Pons (tissue), 1 donor: ENCODE measurements at regions not wholly inside any gene's neighbourhood (a gene's known extent, or its start where the extent isn't known, plus 50 kb on each side); places are given as distances from the start of the nearest gene placed in this dataset.
"Not testable (repeated sequence)": the region's sequence is repeated elsewhere in the genome, so short reads cannot be mapped to it uniquely, and the experiment has no call there.

ENCODE experiments used
- DNase-seq: peaks from one replicate; pipeline ENCODE4 v3.0.0-alpha.2; 2016; ENCODE audit warnings: low spot score

DNA sequence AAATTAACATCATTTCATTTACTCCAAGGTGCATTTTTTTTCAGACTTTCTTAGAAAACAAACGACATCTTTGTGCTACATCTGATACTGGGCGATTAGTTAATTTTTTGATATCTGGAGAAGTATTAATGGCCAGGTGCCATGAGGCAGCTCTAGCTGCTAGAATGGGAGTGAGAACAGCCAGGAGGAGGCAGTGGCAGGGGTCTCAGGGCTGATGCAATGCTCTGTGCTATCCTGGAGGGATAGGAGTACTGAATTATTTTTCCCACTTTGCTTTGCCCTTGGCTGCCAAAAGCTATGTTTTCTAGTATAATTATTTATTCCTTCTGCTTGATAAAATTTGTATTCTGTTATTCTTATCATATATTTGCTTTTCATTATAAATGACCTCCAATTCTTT, 133.6 kb upstream of the NOX3 start:
- DNase-seq: no peak

DNA sequence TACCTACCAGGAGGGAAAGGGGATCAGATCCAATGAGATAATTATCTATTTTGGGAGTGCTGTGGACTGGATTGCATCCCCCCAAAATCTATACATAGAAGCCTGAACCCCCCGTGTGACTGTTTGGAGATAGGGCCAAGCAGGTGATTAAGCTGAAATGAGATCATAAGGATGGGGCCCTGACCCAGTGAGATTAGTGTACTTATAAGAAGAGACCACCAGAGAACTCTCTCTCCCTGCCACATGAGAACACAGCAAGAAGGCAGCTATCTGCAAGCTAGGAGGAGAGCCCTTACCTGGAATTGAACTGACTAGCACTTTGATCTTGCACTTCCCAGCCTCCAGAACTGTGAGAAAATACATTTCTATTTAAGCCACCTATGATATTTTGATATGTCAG, 132.2 kb upstream of the NOX3 start:
- no peak for DNase-seq

DNA sequence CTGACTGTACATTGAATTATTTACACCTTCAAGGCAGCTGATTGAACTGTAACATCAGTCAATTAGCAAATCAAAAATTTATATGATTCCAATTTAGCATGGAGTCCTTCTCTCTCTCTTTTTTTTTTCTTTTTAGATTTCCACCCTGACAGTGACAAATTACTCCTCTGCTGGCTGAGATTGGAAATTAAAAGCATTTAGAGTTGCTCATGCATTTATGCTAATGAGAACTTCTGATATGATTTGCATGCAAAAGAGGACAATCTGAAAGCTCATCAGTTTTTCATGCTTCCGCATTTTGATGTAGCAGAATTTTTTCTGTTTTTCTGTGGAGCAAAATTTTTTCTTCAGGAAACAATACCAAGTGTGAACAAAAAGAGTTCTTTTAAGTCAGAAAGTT, 130.5 kb upstream of the NOX3 start:
- DNase-seq: no peak

DNA sequence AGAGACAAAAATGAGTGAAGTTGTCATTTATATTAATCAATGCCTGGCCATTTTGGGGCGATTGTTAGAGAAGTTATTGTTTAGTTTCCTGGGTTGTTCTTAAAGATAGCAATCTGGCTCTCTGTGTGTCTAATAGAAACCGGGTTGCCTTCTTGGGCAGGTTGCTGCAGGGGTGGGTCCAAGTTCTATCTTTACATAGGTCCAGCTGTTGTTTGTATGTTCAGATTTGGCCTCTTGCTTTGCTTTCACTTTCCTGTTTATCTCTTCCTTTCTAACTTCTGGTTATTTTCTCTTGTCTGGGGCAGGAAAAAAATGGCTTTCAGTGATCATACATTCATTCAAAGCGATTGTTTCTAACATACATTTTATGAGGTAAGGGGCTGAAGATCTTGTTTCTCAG, 128.4 kb upstream of the NOX3 start:
- no peak for DNase-seq

DNA sequence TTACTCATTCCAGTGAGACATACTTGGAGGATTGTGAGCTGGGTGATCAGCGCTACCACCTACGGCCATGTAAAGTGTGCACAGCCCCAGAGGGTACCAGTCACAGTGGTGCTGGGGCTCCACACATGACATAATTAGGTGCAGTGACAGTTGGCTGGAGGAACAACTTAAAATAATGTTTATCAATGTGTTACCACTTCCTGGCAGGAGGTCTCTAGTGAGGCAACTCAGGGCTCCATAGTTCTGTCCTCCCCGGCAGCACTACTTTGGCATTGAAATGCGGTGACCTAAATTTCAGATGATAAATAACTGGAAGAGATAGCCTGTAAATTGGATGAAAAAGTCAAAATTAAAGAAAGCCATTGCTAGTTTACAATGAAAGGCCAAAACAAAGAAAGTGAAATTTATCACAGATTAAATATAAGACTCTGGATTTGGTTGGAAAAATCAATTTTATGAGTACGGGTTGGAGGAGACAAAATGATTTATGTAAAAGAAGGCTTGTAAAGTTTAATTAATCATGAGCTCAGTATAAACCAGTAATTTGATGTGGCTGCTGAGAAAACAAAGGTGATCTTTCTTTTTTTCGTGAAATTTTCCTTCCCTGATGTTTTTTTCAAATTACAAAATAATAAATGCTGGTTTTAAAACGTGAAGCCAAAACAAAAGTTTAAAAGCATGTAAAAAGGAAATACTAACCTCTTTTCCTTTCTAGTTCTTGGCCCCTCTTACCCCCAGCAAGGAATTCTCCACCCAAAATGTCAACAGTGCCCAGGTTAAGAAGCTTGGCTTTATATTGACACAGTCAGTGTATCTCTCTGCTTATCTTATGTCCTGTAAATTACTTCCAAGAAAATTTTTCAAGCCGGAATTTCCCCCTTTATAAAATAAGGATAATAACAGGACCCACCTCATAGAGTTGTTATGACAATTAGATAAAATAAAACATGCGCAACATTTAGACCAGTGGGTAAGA, 126.7 kb upstream of the NOX3 start:
- no peak for DNase-seq

DNA sequence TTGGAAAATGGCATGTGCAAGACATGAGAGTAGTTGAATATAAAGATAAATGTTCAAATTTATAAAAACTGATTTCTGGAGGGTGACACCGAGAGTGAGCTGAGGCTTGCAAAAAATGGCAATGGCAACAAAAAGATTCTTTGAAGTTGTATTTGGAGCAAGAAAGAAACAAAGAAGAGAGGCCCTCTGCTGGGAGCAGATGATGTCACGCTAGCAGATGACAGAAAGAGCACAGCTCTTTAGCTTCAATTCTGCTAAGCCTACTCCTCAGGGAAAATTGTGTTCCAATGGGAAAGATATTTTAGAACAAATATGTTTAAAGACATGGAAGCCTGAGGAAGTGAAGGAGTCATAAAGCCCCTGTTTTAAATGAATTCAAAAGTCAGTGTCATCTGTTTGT, 125.3 kb upstream of the NOX3 start:
- peak; percentile 3 for DNase-seq

DNA sequence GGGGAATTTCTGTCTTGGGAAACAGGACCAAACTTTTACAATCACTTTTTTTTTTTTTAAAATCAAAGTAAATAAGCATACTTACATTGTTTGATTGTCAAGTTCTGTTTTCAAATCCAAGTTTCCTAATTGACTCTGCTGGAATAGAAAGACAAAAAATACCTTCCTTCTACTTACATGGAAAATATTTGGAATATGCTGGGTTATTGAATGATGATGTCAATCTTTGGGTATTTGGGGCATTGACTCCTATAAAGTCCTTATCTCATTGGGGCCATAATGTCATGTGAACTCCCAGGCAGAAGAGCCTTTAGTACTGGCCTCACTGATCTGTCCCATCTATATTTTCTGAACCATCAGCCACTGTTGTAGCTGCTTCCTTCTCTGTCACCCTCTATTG, 122.6 kb upstream of the NOX3 start:
- DNase-seq: no peak

DNA sequence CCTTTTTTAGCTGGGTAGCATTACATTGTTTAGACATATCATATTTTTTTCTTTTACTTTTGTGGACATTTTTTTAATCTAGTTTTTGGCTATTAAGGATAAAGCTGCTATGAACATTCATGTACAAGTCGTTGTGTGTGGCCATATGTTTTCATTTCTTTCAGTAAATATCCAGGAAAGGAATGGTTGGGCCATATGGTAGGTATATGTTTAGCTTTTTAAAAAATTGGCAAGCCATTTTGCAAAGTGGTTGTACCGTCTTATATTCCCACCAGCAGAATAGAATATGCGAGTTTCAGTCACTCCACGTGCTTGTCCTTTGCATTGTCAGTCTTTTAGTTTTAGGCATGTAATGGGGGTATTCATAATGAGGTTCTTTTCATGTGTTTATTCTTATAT, 106.3 kb upstream of the NOX3 start:
- no peak for DNase-seq

DNA sequence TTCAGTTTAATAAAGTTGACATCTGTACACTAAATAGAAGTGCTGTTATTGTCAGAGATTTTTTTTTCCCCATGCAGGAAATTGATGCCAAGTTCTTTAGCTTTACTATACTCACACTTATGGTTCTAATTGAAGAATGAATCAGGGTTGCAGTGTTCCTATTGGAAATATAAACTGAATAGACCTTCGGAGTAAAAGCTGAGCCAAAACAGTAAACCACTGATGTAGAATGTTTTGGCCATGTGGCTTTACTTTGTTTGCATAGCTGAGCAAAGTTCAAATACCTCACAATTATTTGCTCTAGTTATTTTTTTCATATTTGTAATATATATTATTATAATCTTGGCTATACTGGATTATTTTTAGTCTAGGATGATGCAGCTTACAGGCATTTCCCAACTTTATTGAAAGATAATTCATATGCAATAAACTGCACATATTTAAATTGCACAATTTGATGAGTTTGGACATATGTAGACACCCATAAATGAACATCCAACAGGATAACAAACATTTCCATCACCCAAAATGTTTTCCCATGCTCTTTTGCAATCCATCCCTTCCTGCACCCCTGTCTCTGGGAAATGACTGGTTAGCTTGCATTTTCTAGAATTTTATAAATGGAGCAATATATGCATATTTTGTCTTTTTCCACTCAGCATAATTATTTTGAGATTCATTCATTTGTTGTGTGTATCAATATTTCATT, 105.8 kb upstream of the NOX3 start:
- DNase-seq: no peak

DNA sequence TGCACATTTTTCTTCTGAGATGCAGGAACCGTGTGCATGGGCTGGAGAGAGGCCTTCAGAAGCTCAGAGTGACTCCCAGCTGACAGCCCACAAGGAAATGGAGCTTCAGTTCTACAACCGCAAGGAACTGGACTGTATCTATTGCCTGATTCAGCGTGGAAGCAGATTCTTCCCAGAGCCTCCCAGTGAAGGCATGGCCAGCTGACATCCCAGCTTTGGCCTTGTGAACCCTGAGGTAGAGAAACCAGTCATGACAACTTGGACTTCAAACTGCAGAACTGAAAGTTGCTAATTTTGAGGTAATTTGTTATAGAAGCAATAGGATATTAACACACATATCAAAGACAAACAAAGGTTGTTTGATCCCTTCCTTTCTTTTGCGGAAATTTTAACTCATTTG, 94.3 kb upstream of the NOX3 start:
- DNase-seq: no peak

DNA sequence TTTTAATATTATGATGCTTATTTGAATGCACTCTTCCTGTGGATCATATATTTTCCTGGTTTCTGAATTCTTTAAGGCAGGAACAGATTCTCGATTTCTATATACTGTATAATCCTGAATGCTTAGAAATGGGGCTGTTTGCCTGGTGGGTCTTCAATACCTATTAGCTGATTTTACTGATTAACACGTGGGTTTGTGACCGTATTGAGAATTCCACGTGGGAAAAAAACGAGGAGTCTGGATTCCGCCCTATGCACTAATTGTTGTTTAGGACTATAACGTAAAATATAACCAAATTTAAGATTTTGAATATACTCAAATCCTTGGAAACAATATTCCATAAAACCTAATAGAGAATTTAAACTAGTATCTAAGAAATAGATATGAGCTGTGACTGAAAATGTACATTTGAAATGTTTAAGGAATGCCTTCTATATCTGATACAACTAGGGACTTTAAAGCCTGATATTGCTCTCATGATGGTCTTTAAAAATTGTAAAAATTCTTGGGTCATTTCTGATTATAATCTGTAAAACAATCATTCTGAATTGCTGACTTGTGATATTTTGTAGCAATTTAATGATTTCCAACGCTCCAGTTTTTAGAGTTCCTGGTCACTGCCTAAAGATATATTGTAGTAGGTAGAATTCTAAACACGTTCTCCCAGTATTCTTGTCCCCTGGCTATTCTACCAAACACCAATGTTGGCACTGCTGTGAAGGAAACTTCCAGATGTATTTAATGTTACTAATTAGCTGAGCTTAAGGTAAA, 93.6 kb upstream of the NOX3 start:
- no peak for DNase-seq

DNA sequence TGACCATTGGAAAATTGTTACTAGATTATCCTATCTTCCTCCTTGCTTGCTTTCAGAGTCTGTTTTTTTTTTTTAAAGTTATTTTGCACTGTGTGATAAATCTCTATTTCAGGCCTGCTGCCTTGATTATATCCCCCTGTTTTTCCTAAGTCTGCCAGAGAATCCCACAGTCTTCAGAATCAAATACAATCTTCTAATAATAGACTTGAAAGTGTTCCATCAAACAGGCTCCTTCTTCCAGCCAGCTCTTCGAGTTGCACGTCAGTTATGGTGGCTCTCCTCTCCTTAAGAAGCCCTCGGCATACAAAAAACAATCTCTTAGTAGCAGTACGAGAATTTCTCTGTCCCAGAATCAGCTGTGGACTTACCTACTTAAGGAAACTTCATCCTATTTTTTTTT, 92.9 kb upstream of the NOX3 start:
- DNase-seq: no peak

DNA sequence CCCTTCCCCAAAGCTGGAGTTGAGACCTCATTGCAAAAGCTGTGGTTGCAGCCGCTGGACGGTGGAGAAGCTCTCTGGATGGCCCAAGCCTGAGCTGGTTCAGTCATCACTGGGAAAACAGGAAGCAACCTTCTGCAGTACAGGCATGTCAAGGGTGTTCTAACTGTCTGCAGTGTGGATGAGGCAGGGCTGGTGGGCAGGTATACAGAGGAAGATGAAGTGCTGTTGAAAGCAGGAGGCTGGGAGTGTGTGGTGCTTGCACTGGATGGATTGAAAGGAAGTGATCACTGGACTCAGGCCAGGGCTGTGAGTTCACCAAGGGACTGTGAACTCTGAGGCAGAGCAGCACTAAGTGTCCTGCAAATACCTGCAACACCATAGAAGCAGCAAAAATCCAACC, 89.0 kb upstream of the NOX3 start:
- no peak for DNase-seq

DNA sequence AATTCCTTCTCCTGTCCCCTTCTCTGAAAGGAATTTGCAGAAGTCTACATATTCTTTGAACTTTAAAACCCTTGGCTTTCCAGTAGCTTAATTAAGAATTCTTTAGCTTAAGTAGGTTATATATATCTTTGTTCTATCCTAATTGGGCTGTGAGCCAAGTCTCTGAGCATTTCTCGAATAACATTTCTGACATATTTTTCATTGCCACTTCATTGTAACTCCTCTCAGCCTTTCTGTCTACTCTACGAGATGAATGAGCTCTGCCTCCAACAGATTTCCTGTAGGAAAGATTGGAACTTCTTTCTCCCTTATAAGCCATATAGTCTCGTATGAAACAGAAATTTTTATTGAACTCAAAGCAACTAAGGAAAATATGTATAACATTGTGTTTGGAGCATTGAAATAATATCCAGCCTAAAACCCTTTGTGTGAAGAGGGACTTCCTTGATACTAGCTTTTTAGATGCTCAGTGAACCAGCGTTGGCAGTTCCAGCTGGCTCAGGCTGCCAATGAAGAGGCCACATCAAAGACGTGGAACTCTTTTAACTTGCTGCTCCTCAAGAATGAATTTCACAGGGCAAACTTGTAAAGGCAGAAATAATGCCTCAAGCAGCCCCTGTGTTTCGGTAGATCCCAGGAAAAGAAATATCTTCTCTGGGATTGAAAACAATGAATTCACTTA, 87.7 kb upstream of the NOX3 start:
- no peak for DNase-seq

DNA sequence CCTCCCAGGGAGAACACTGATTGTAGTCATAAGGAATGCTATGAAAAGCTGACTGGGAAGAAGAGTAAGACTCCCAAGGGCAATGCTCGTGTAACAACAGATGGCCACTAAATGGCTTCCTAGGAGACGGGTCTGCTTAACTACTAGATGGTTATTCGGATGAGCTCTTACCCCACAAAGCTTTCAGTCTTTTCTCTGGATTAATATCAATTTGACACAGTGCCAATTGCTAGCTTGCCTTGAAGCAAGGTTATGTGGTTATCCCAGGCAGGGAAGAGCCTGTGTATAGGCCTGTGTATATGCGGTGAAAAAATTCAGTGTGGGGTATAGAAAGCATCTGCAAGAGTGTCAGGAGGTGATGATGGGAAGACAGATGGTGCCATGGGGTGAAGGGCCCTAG, 86.4 kb upstream of the NOX3 start:
- DNase-seq: no peak

DNA sequence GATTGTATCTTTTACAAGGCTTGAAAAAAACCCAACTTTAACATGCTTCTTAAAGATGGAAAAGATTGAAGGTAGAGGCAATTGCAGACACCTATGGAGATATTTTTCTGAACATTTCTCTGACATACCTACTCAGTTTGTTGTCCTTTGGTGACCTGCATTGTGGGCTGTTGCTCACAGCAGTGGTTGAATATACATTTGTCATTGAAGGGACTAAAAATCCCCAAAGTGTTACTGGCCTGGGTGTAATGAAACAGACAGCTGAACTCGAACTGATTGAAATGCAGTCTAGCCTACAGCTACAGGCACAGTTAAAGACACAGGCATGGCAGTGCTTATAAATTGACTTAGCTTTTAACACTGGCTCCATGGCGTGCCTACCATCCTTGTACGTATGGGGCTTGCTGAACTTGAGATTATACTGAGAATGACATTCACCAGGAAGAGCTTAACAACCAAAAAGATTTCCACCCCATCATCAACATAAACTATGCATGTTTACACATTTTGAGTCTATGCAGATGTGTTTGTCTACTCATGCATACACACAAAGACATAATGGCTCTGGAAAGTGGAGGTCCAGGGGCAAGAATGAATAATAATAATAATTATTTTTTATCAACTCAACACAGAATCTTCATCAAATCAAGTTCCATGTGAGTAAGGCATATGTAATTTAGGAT, 83.2 kb upstream of the NOX3 start:
- no peak for DNase-seq

DNA sequence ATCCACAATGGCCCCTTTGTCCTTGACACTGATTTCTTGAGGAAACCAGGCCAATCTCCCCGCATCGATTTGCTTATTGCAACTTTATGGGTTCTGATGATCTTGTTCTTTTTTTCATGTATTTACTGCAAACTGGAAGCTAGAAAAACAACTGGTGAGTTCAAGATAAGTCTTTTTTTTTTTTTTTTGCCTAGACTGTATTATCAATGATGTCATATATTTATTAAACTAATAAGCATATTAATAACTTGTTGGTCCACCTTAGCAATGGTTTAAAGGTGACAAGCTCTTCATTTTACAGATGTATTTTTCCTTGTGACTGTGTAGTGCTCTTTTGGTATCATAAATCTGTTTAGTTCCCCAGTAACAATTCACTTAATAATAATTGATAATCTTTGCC, 79.0 kb upstream of the NOX3 start:
- no peak for DNase-seq

DNA sequence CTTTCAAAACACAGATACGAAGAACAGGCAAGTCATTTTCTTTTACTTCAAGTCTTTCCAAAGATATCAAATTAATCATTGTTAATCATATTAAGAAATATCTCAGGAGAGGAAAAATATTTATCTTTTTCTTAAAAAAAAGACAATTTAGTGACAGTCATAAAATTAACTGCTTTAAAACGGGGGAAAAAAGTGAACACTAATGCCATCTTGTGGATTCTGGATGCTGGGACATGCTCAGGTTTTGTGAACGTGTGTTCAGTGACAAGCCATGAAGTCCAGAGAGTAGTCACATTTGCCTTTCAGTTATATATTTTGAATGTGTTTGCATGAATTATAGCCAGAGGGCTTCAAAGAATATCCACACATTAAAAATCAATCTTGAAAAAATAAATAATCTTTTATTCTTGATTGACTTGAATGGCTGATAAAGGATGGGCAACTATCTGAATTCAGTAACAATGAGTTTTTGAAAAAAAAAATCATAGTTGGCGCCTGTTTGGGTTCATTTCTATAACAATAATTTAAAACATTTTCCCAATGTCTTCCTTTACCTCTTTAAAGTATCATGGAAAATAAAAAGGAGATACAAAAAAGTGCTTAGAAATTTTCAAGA, 74.7 kb upstream of the NOX3 start:
- peak; percentile 28 for DNase-seq

DNA sequence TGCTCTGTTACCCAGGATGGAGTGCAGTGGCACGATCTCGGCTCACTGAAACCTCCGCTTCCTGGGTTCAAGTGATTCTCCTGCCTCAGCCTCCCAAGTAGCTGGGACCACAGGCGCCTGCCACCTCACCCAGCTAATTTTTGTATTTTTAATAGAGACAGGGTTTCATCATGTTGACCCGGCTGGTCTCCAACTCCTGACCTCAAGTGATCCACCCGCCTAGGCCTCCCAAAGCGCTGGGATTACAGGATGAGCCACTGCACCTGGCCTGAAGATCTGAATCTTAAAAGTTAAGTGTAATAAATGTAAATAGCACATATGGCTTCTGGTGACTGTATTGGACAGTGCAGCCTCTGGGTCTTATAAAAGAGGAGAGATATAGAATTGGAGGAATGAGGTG, 74.2 kb upstream of the NOX3 start:
- not testable (repeated sequence) for DNase-seq

DNA sequence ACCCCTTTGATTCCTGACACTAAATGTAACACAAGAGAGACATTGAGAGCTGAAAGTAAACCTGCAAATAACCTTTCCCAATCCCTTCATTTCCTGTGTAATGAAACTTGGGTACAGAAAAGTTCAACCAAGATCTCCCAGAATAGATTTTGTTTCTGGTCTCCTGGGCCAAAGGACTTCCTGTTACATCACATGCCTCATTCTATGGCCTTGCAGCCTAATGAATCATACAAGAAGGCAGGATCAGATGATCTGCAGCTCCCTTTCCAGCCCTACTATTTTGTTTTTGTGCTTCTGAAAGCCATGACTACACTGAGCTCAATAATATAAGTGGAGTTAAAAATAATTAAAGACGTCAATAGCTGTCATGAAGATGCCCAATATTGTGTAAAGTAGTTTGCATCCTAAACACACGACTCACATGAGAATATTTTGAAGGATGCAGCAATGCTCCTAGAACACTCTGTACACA, 73.4 kb upstream of the NOX3 start:
- peak; percentile 1 for DNase-seq

DNA sequence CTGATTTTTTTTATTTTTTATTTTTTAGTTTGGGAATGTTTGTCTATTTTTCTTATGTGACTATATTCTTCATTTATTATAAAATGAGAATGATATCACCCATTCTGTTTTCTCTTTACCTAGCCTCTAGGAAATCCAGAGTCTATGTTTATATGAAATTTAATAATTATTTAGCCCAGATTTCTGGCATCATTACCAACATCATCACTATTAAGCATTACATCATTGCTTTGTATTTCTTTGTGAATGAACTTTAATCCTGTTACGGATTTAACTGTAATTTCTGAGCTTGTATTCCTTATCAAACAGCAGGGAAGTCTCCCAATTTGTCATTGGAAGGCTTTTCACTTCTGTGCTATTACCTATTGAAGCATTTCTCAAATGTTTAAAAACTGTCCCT, 72.7 kb upstream of the NOX3 start:
- no peak for DNase-seq
